HG03575 (cell line): ENCODE measurements at regions not wholly inside any gene's neighbourhood (a gene's known extent, or its start where the extent isn't known, plus 50 kb on each side); places are given as distances from the start of the nearest gene placed in this dataset.
"Not testable (repeated sequence)": the region's sequence is repeated elsewhere in the genome, so short reads cannot be mapped to it uniquely, and the experiment has no call there.

Source experiments
- ATAC-seq: cut with Tn5 transposase; IDR thresholded peaks from one replicate; pipeline ENCODE4 v1.9.1; 2021; ENCODE audit not compliant: unreplicated experiment, insufficient number of reproducible peaks, low FRiP score; ENCODE audit errors: extremely low read depth

GRCh38 chr9:16052146-16052545 is 499.3 kb downstream of the CCDC171 start:
- ATAC-seq, result no peak

GRCh38 chr9:16052757-16053530 is 500.1 kb downstream of the CCDC171 start:
- no peak for ATAC-seq

- ATAC-seq, result no peak
Observed at GRCh38 chr9:16057541-16057940, 504.7 kb downstream of the CCDC171 start.

- no peak for ATAC-seq
Observed at GRCh38 chr9:16058131-16058549, 505.3 kb downstream of the CCDC171 start.

GRCh38 chr9:16060436-16061129 is 507.7 kb downstream of the CCDC171 start:
- no peak for ATAC-seq

- no peak for ATAC-seq
Observed at GRCh38 chr9:16062542-16063240, 509.8 kb downstream of the CCDC171 start.

GRCh38 chr9:16063241-16063591 is 510.4 kb downstream of the CCDC171 start:
- no peak for ATAC-seq

GRCh38 chr9:16064771-16065170 is 511.9 kb downstream of the CCDC171 start:
- no peak for ATAC-seq

GRCh38 chr9:16066201-16066600 is 513.4 kb downstream of the CCDC171 start:
- ATAC-seq, result not testable (repeated sequence)

- ATAC-seq, result no peak
Observed at GRCh38 chr9:16068476-16068875, 515.6 kb downstream of the CCDC171 start.

GRCh38 chr9:16069249-16069648 is 516.4 kb downstream of the CCDC171 start:
- ATAC-seq, result no peak

GRCh38 chr9:16069671-16070454 is 517.0 kb downstream of the CCDC171 start:
- no peak for ATAC-seq

GRCh38 chr9:16070455-16071145 is 517.8 kb downstream of the CCDC171 start:
- no peak for ATAC-seq

GRCh38 chr9:16071400-16071799 is 518.6 kb downstream of the CCDC171 start:
- ATAC-seq, result no peak

- ATAC-seq, result no peak
Observed at GRCh38 chr9:16074963-16075362, 522.1 kb downstream of the CCDC171 start.

GRCh38 chr9:16075696-16076095 is 522.9 kb downstream of the CCDC171 start:
- no peak for ATAC-seq

GRCh38 chr9:16076511-16076910 is 523.7 kb downstream of the CCDC171 start:
- no peak for ATAC-seq

GRCh38 chr9:16082796-16083195 is 530.0 kb downstream of the CCDC171 start:
- ATAC-seq, result no peak
